ENCODE measurements at regions not wholly inside any gene's neighbourhood (a gene's known extent, or its start where the extent isn't known, plus 50 kb on each side); places are given as distances from the start of the nearest gene placed in this dataset.
A peak's percentile ranks its signal among the peaks of the same experiment; 100 is the strongest.
"Not testable (repeated sequence)": the region's sequence is repeated elsewhere in the genome, so short reads cannot be mapped to it uniquely, and the experiment has no call there.

- not testable (repeated sequence) for DNase-seq
These were observed 418.9 kb upstream of the IMPG1 start for GRCh38 chr6:76491376-76491775.

- DNase-seq, result peak; percentile 19
These were observed 418.0 kb upstream of the IMPG1 start for GRCh38 chr6:76490456-76490855.

DNA sequence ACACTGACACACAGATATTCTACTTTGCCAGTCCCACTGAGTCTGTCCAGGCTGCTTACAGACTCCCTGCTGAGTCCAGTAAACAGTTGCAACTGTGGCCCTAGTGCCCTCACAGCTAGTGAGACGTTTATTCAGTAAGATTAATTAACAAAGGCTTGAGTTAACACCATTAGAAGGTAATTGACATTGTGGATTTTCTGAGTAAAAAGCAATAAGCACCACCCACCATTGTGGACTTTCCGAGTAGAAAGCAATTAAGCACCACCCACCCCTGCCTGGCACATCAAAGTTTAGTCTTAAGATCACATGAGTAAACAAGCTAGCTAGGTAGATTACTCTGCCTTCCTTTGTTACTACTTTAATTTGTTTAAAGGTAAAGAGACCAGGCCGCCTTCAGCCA lies 408.6 kb upstream of the IMPG1 start:
- no peak for DNase-seq

GRCh38 chr6:76472858-76473257 lies 400.4 kb upstream of the IMPG1 start:
- no peak for DNase-seq

- DNase-seq, result no peak
These were observed 393.8 kb upstream of the IMPG1 start for GRCh38 chr6:76466286-76466685.

- DNase-seq, result peak; percentile 33
These were observed 392.9 kb upstream of the IMPG1 start for GRCh38 chr6:76465410-76465809.

DNA sequence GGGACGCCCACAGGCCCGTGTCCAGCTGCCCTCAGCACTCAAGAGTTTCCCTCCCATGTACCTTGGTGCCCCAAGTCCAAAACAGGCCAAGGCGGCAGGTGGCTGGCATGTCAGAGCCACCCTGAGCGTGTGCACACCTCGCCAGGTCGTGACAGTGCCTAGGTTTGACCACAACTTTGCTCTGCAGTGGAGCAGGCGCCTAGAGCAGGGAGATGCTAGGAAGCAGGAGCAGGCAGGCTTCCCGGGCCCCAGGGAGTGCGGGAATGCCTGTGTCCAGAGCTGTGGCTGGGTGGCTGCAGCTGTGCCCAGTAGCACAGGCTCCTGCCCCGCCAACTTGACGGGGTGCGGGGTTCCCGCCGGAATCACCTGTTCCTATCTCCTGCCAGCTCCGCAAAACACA lies 380.8 kb upstream of the IMPG1 start:
- no peak for DNase-seq

- no peak for DNase-seq
These were observed 379.7 kb upstream of the IMPG1 start for GRCh38 chr6:76451926-76452709.

GRCh38 chr6:76448109-76448508 lies 375.6 kb upstream of the IMPG1 start:
- no peak for DNase-seq

- DNase-seq, result peak; percentile 88
These were observed 369.4 kb upstream of the IMPG1 start for GRCh38 chr6:76441875-76442274.

DNA sequence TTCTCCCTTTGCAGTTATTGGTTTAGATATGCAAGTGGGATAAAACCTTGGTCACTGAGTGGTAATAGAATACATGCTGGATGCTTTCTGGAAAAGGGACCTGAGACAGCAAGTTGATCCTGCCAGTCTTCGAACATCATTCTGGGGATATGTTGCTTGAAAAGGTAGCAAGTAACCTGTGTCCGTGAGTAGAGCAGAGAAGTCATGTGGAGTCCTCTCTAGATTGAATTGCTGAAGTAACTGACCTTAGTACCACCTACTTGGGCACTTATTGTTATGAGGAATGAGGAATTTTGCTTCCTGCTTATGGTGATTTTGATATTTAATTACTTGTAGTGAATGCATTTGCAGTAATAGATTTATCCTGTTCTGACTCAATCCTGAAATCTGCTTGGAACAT lies 367.3 kb upstream of the IMPG1 start:
- no peak for DNase-seq

DNA sequence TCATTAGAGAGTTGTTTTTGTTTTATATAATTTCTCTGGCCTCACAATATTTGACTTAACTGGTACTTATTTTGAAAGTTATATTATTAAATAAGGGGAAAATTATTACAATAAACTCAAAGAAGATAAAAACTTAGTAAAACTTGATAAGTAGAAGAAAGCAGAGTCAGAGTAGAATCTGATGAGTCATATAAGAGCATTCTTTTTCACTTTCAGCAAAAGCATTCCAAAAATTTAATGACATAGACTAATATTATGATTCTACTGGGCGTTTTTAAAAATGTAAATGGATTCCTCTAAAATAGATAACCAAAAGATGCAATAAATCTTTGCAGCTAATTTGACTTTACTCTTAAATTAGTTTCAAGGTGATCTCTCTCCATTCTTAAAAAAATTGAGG lies 366.3 kb upstream of the IMPG1 start:
- no peak for DNase-seq

DNA sequence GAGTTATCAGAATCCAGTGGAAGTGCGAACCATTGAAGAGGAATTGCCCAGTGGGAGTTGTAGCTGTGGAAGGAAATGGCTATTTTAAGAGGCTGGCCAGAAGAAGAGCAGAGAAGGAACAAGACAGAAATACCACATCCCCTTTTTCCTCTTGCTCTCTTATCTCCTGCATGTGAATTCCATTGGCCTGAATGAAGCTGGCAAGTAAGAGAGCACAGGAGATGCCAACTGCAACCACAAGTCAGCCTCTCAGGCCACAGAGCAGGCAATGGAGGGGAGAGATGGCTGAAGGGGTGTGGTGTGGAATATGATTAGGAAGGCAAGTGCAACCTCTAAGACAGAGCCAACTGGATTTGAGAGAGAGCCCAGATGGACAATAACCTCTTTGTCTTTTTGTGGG lies 362.7 kb upstream of the IMPG1 start:
- DNase-seq, result peak; percentile 70

DNA sequence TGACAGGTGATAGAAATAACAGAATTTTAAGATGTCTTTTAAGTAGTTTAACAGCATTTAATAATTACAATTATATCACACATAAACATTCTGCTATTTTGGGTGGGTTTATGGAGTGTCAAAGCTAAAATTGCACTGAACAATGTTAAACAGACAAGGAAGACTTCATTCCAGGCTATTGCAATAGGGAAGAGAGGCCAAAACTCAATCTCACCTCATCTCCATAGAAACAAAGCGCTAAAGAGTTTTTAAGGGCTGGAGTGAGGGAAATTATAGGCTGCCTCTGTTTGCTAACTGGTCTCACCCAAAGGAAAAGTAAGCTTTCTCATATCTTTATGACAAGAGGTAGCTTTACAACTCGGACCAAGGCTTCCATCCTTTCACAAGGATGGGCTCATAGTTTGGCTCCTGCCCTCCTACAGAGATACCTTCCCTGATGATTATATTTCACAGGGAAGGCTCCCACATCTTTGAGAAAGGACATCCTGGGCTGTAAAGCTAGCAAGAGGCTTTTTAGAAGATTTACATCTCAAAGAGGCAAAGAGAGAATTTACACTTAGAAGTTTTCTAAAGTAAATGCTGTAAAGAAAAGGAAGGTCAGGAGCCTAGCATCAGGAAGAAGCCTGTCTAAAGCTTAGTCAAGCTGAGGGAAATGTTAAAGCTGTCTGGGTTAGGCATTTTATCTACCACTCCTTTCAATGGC lies 350.2 kb upstream of the IMPG1 start:
- DNase-seq, result no peak

DNA sequence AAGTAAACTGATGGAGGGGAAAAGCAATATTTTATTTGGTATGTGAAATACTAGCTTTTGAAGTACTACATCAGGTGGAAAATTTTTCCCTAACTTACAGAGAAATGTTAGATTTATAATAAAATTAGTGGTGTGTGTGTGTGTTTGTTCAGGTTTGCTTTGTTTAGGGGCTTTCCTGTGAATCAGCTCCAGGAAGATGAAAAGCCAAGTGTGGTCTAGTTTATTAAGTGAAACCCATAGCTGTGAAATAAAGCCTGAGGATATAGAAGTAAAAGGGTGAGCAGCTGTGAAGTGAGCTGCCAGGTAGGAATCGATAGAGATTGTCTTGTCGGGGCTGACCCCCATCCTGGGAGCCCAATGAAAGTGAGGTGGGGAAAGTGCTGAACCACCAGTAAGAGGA lies 347.6 kb upstream of the IMPG1 start:
- no peak for DNase-seq

- no peak for DNase-seq
These were observed 346.2 kb upstream of the IMPG1 start for GRCh38 chr6:76418560-76419223.

- DNase-seq, result peak; percentile 55
These were observed 344.6 kb upstream of the IMPG1 start for GRCh38 chr6:76416821-76417605.

- DNase-seq, result no peak
These were observed 330.6 kb upstream of the IMPG1 start for GRCh38 chr6:76403064-76403463.

- no peak for DNase-seq
These were observed 325.5 kb upstream of the IMPG1 start for GRCh38 chr6:76397966-76398365.

GRCh38 chr6:76382201-76382600 lies 309.7 kb upstream of the IMPG1 start:
- no peak for DNase-seq

DNA sequence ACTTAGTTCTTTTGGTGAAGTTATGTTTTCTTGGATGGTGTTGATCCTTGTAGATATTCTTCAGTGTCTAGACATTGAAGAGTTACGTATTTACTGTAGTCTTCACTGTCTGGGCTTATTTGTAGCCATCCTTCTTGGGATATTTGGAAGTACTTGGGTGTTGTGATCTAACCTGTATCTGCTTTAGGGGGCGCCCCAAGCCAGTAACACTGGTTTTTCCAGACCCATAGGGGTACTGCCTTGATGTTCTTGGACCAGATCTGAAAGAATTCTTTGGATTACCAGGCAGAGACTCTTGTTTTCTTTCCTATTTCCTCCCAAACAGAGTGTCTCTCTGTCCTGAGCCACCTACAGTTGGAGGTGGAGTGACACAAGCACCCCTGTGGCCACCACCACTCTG lies 309.1 kb upstream of the IMPG1 start:
- DNase-seq, result no peak

- DNase-seq, result peak; percentile 54
These were observed 278.8 kb upstream of the IMPG1 start for GRCh38 chr6:76351275-76351674.

DNA sequence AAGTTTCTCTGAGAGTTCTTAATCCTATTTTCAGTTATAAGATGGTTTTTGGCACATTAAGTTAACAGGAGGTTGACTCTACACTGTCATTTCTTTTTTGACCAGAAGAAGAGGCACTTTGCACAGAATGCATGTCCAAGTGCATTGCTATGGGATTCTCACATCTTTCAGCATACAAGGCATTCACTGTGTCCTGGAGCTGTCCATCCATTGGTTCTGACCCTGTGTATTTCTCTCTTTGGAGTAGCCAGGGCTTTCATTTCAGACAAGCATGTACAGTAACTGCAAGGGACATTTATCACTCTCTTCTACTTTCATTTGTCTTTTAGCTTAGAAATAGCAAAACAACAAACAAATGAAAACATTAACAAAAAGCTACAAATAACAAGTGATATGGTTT lies 275.1 kb upstream of the IMPG1 start:
- no peak for DNase-seq

All from OCI-M1 (cell line).